Activated CD8-positive, alpha-beta T cell treated with anti-CD3 and anti-CD28 coated beads, Interleukin-2, amount 10 ng/mL, durations not matched to agents 7 days and 5 days (primary cell): ENCODE measurements at regions not wholly inside any gene's neighbourhood (a gene's known extent, or its start where the extent isn't known, plus 50 kb on each side); places are given as distances from the start of the nearest gene placed in this dataset.

Source experiments
- ATAC-seq: fragments of 150-1000 bp; cut with Tn5 transposase; one replicate; pipeline ENCODE4 v1.10.0; 2021; ENCODE audit warnings: moderate library complexity
- CTCF ChIA-PET: fragments of 350-600 bp; sonication (Branson Sonifier 250); formaldehyde crosslinking; loops from one replicate; lab custom pipeline; 2021; ENCODE audit warnings: antibody characterized with exemption; lab: Charles Lee
- POLR2A ChIA-PET: fragments of 350-600 bp; sonication (Branson Sonifier 250); formaldehyde crosslinking; loops from one replicate; lab custom pipeline; 2021; ENCODE audit warnings: antibody characterized with exemption; lab: Charles Lee
- DNase-seq: peaks from one replicate; pipeline ENCODE4 v3.0.0-alpha.2; 2020
- H3K27ac Mint-ChIP-seq: one replicate; pipeline ENCODE4 v1.8.0; 2021; ENCODE audit warnings: mild to moderate bottlenecking, mixed read lengths
- H3K27me3 Mint-ChIP-seq: one replicate; pipeline ENCODE4 v1.8.0; 2021; ENCODE audit warnings: low read depth, mixed read lengths
- H3K36me3 Mint-ChIP-seq: one replicate; pipeline ENCODE4 v1.8.0; 2021; ENCODE audit warnings: low read depth, mixed read lengths
- H3K4me1 Mint-ChIP-seq: one replicate; pipeline ENCODE4 v1.8.0; 2021; ENCODE audit warnings: low read depth, mixed read lengths
- H3K4me3 Mint-ChIP-seq: one replicate; pipeline ENCODE4 v1.8.0; 2021; ENCODE audit warnings: mild to moderate bottlenecking, mixed read lengths
- H3K9me3 Mint-ChIP-seq: one replicate; pipeline ENCODE4 v1.8.0; 2022; ENCODE audit warnings: mixed read lengths; ENCODE audit not compliant: insufficient read depth

DNA sequence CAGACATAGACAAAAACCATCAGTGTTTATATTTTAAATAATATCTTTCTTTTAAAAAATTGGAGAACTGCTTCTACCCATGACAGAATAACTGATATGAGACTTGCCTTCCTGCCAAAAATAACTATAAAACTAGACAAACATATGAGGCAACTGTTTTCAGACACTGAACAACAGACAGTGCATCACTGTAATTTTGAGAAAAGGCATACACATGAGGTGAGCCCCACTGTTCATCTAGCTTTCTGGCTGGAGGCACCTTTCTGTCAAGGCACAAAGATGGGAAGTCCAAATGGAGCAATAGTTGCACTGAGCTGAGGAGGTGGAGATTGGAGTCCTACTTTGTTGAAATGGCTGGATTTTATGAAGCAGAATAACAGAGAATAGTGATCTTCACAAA lies 71.9 kb upstream of the ZNF507 start:
- CTCF ChIA-PET, result interaction anchor here (0.6 kb wide), 1 partner anchor 778 kb away, joined by 3 read pairs; no protein-coding TSS in a partner anchor
- Mint-ChIP-seq H3K36me3 (no peaks in the 10 kb centered on the region), H3K27me3 (peaks cover 3% of the 10 kb centered on the region), H3K27ac (no peak overlapping the region), H3K4me1 (no peaks in the 10 kb centered on the region), H3K9me3 (no peaks in the 10 kb centered on the region), H3K4me3 (no peak overlapping the region)
- ATAC-seq (no peak), DNase-seq (no peak)
- POLR2A ChIA-PET, result no interaction called here

DNA sequence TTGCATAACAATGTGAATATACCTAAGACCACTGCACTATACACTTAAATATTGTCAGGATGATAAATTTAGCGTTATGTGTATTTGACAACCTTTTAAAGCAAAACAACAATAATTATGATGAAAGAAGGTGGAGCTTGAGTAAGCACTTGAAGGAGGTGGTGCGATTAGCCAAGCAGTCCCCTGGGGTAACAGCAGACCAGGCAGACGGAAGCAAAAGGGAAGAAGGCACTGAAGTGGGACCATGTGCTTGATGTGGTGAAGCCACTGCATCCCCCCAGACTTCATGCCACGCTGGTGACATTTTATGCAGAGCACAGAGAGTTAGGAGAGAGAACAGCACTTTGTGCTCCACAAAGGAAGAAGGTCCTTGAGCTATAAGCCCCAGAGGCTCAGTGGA lies 58.3 kb upstream of the ZNF507 start:
- Mint-ChIP-seq H3K27me3 (peaks cover 5% of the 10 kb centered on the region), H3K36me3 (no peaks in the 10 kb centered on the region), H3K4me3 (no peak overlapping the region), H3K9me3 (no peaks in the 10 kb centered on the region), H3K4me1 (no peaks in the 10 kb centered on the region), H3K27ac (no peak overlapping the region)
- ATAC-seq (no peak), DNase-seq (no peak)
- POLR2A ChIA-PET, result no interaction called here
- CTCF ChIA-PET, result no interaction called here

DNA sequence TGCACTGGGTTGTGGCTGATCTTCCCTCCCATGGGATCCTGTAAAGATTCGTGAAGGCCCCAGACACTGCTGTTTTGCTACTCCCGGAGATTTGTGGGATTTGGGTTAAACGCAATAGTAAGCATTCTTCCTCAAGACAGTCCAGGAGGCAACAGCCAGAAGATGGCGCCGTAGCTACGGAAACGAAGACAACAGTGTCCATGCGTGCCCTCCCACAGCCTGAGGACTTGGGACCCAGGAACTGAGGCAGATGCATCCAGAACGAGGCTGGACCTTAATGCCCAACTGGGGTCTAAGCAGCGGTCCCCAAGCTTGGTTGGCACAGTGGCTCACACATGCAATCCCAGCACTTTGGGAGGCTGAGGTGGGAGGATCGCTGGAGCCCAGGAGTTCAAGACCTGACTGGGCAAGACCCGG lies 57.6 kb upstream of the ZNF507 start:
- POLR2A ChIA-PET, result interaction anchor here (0.7 kb wide), 1 partner anchor 181 kb away, joined by 3 read pairs; no protein-coding TSS in a partner anchor
- DNase-seq (peak; percentile 40), ATAC-seq (no peak)
- Mint-ChIP-seq H3K4me3 (no peak overlapping the region), H3K9me3 (no peaks in the 10 kb centered on the region), H3K27me3 (peaks cover 5% of the 10 kb centered on the region), H3K4me1 (no peaks in the 10 kb centered on the region), H3K36me3 (no peaks in the 10 kb centered on the region), H3K27ac (no peak overlapping the region)
- CTCF ChIA-PET, result no interaction called here

DNA sequence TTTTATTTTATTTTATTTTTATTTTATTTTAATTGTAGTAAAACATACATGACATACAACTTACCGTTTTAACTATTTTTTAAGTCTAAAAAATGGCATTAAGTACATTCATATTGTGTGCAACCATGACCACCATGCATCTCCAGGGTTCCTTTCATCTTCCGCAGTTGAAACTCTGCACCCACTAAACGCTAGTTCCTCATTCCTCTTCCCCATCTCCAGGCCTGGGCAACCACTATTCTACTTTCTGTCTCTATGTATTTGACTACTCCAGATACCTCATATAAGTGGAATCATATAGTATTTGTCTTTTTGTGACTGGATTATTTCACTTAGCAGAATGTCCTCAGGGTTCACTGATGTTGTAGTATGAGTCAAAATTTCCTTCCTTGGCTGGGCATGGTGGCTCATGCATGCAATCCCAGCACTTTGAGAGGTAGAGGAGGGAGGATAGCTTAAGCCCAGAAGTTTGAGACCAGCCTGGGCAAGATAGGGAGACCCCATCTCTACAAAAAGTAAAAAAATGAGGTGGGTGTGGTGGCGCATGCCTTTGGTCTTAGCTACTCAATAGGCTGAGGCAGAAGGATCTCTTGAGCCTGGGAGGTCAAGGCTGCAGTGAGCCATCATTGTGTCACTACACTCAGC lies 55.7 kb upstream of the ZNF507 start:
- H3K27ac Mint-ChIP-seq, result no peak overlapping the region
- DNase-seq (no peak), ATAC-seq (no peak)
- ChIA-PET POLR2A (no interaction called here), CTCF (no interaction called here)
- H3K36me3 Mint-ChIP-seq, result no peaks in the 10 kb centered on the region
- no peaks in the 10 kb centered on the region for H3K4me1 Mint-ChIP-seq
- H3K27me3 Mint-ChIP-seq, result peaks cover 2% of the 10 kb centered on the region
- H3K9me3 Mint-ChIP-seq, result no peaks in the 10 kb centered on the region
- H3K4me3 Mint-ChIP-seq, result no peak overlapping the region

DNA sequence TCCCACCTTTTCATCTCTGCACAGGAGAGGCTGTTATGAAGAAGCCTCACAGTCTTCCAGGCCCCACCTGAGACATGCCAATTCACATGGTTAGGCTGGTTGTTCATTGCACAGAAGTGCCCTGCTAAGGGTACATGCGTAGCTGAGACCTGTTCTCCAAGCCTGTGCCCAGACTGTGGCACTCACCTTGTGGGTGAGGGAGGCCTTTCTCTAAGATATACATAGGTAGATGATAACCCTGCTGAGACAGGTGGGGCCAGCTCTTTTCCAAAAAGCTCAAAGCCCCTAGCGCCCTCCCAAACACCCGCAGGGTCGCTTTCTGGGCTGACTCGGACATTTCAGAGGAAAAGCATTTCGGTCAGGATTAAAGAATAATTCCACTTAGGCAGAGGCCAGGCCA lies 53.5 kb upstream of the ZNF507 start:
- H3K9me3 Mint-ChIP-seq, result no peaks in the 10 kb centered on the region
- H3K4me3 Mint-ChIP-seq, result no peak overlapping the region
- DNase-seq, result no peak
- peaks cover 2% of the 10 kb centered on the region for H3K27me3 Mint-ChIP-seq
- no peaks in the 10 kb centered on the region for H3K36me3 Mint-ChIP-seq
- ChIA-PET CTCF (no interaction called here), POLR2A (no interaction called here)
- ATAC-seq, result no peak
- H3K27ac Mint-ChIP-seq, result no peak overlapping the region
- H3K4me1 Mint-ChIP-seq, result no peaks in the 10 kb centered on the region

DNA sequence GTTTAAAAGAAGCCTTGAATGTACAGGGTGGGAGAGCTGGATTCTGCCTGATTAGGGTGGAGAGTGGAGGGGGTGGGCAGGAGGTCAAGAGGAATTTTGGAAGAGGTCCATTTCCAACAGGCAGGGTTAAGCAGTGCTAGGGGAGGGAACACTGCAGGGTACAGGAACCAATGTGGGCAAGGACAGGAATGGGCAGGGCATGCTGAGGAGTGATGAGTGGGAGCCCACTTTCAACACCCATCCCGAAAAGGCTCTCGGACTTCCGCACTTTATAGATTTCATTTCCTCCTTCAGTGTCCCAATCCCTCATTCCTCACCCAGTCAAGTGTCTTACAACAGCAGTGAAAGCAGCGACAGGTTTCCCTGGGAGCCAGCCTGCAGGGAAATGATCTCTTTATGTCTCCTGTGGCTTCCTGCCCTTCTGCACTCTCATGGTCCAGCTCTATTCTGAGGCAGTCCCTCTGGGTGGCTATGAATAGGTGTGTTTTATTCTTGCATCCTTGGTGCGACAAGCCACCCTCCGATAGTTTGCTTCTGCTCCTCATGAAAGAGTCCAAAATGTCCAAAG lies 50.5 kb upstream of the ZNF507 start:
- H3K27me3 Mint-ChIP-seq, result peaks cover 3% of the 10 kb centered on the region
- no peak overlapping the region for H3K4me3 Mint-ChIP-seq
- H3K4me1 Mint-ChIP-seq, result no peaks in the 10 kb centered on the region
- ChIA-PET POLR2A (no interaction called here), CTCF (interaction anchor here (0.9 kb wide), 1 partner anchor 20 kb away, joined by 3 read pairs; no protein-coding TSS in a partner anchor)
- DNase-seq (no peak), ATAC-seq (no peak)
- H3K9me3 Mint-ChIP-seq, result no peaks in the 10 kb centered on the region
- no peaks in the 10 kb centered on the region for H3K36me3 Mint-ChIP-seq
- H3K27ac Mint-ChIP-seq, result no peak overlapping the region
